ENCODE measurements at regions not wholly inside any gene's neighbourhood (a gene's known extent, or its start where the extent isn't known, plus 50 kb on each side); places are given as distances from the start of the nearest gene placed in this dataset.

GRCh38 chr7:3201937-3202710, 98.9 kb upstream of the SDK1 start:
- Histone ChIP-seq H3K9me3 (ENCODE audit: control insufficient read depth, insufficient read depth, low read length) (no peaks in the 10 kb centered on the region), H3K4me2 (ENCODE audit: low read length) (no peak overlapping the region), H3K27ac (ENCODE audit: low read depth, low read length) (no peak overlapping the region), H3K27me3 (ENCODE audit: control insufficient read depth, low read length) (peaks cover 4% of the 10 kb centered on the region), H3K36me3 (ENCODE audit: control insufficient read depth, low read length) (no peaks in the 10 kb centered on the region), H4K20me1 (ENCODE audit: control insufficient read depth, insufficient read depth, low read depth, low read length) (no peaks in the 10 kb centered on the region), H3K4me3 (ENCODE audit: low read length) (no peak overlapping the region), H3K79me2 (ENCODE audit: control insufficient read depth, low read length) (no peaks in the 10 kb centered on the region), H3F3A (ENCODE audit: control insufficient read depth, insufficient read depth) (no peaks in the 10 kb centered on the region), H3K9me2 (replicated peaks; ENCODE audit: control insufficient read depth, low read length) (no peaks in the 10 kb centered on the region), H3K4me1 (ENCODE audit: control insufficient read depth, low read length) (no peaks in the 10 kb centered on the region)
- TF ChIP-seq CTCF (IDR thresholded peaks at IDR 0.05; ENCODE audit: low read depth, low read length, poor library complexity, severe bottlenecking): no peak
- no peak for TF ChIP-seq EZH2phosphoT487 (IDR thresholded peaks at IDR 0.05; ENCODE audit: borderline replicate concordance, low read length)

DNA sequence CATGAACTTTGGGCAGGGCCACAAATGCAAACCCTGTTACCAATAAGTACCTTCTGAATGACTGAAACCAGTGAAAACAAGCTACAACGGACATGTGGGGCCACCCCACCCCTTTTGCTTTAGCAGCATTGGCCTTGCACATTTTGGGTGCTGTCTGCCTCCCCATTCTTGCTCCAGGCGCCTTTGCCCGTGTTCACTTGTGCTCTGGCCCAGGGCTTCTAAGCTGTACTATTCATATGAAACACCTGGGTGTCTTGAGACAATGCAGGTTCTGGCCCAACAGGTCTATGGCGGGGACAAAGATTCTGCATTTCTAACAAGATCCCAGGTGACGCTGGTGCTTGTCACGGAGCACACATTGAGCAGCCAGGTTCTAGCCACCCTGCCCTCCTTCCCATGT, 96.5 kb upstream of the SDK1 start:
- no peak overlapping the region for H3K4me3 ChIP-seq (ENCODE audit: low read length)
- no peak overlapping the region for H3K27ac ChIP-seq (ENCODE audit: low read depth, low read length)
- no peaks in the 10 kb centered on the region for H3F3A ChIP-seq (ENCODE audit: control insufficient read depth, insufficient read depth)
- no peak overlapping the region for H3K4me2 ChIP-seq (ENCODE audit: low read length)
- no peaks in the 10 kb centered on the region for H3K9me2 ChIP-seq (replicated peaks; ENCODE audit: control insufficient read depth, low read length)
- no peaks in the 10 kb centered on the region for H3K9me3 ChIP-seq (ENCODE audit: control insufficient read depth, insufficient read depth, low read length)
- H3K79me2 ChIP-seq (ENCODE audit: control insufficient read depth, low read length): no peaks in the 10 kb centered on the region
- H3K4me1 ChIP-seq (ENCODE audit: control insufficient read depth, low read length): no peaks in the 10 kb centered on the region
- H3K36me3 ChIP-seq (ENCODE audit: control insufficient read depth, low read length): no peaks in the 10 kb centered on the region
- no peaks in the 10 kb centered on the region for H4K20me1 ChIP-seq (ENCODE audit: control insufficient read depth, insufficient read depth, low read depth, low read length)
- TF ChIP-seq EZH2phosphoT487 (IDR thresholded peaks at IDR 0.05; ENCODE audit: borderline replicate concordance, low read length) (no peak), CTCF (IDR thresholded peaks at IDR 0.05; ENCODE audit: low read depth, low read length, poor library complexity, severe bottlenecking) (no peak)
- peaks cover 4% of the 10 kb centered on the region for H3K27me3 ChIP-seq (ENCODE audit: control insufficient read depth, low read length)

DNA sequence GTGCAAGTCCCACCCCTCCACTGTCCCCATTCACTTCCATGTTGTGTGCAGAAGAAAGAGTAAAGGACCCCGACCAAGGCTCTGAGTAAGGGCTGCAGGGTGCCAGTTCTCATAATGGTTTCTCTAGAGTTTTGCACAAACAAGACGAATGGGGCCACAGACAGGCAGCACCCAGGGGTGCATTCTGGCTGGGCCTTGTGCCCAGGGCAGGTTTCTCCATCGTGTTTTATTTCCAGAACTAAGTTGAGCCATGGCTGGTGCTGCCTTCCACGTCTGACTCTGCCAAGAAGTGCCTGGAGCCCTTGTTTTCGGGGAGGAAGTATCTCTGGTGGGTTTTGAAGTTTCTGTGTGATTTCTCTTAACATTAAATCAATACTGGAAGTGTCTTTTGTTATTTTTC, 95.0 kb upstream of the SDK1 start:
- no peak overlapping the region for H3K4me3 ChIP-seq (ENCODE audit: low read length)
- TF ChIP-seq EZH2phosphoT487 (IDR thresholded peaks at IDR 0.05; ENCODE audit: borderline replicate concordance, low read length): no peak
- H4K20me1 ChIP-seq (ENCODE audit: control insufficient read depth, insufficient read depth, low read depth, low read length): no peaks in the 10 kb centered on the region
- no peaks in the 10 kb centered on the region for H3K9me3 ChIP-seq (ENCODE audit: control insufficient read depth, insufficient read depth, low read length)
- H3K4me2 ChIP-seq (ENCODE audit: low read length): no peak overlapping the region
- no peaks in the 10 kb centered on the region for H3F3A ChIP-seq (ENCODE audit: control insufficient read depth, insufficient read depth)
- H3K27me3 ChIP-seq (ENCODE audit: control insufficient read depth, low read length): peaks cover under 1% of the 10 kb centered on the region; the same call in 1 of the 2 replicates
- H3K79me2 ChIP-seq (ENCODE audit: control insufficient read depth, low read length): no peaks in the 10 kb centered on the region
- no peak overlapping the region for H3K27ac ChIP-seq (ENCODE audit: low read depth, low read length)
- H3K36me3 ChIP-seq (ENCODE audit: control insufficient read depth, low read length): no peaks in the 10 kb centered on the region
- H3K4me1 ChIP-seq (ENCODE audit: control insufficient read depth, low read length): no peaks in the 10 kb centered on the region
- no peaks in the 10 kb centered on the region for H3K9me2 ChIP-seq (replicated peaks; ENCODE audit: control insufficient read depth, low read length)

- Histone ChIP-seq H3K36me3 (ENCODE audit: control insufficient read depth, low read length) (no peaks in the 10 kb centered on the region), H3K4me2 (ENCODE audit: low read length) (no peak overlapping the region), H3K9me3 (ENCODE audit: control insufficient read depth, insufficient read depth, low read length) (no peaks in the 10 kb centered on the region), H3K79me2 (ENCODE audit: control insufficient read depth, low read length) (no peaks in the 10 kb centered on the region), H3K4me1 (ENCODE audit: control insufficient read depth, low read length) (no peaks in the 10 kb centered on the region), H3K9me2 (replicated peaks; ENCODE audit: control insufficient read depth, low read length) (no peaks in the 10 kb centered on the region), H3F3A (ENCODE audit: control insufficient read depth, insufficient read depth) (no peaks in the 10 kb centered on the region), H3K27me3 (ENCODE audit: control insufficient read depth, low read length) (no peaks in the 10 kb centered on the region), H3K4me3 (ENCODE audit: low read length) (no peak overlapping the region), H4K20me1 (ENCODE audit: control insufficient read depth, insufficient read depth, low read depth, low read length) (no peaks in the 10 kb centered on the region), H3K27ac (ENCODE audit: low read depth, low read length) (no peak overlapping the region)
- no peak for TF ChIP-seq EZH2phosphoT487 (IDR thresholded peaks at IDR 0.05; ENCODE audit: borderline replicate concordance, low read length)
- no peak for TF ChIP-seq CTCF (IDR thresholded peaks at IDR 0.05; ENCODE audit: low read depth, low read length, poor library complexity, severe bottlenecking)
Measured at GRCh38 chr7:3206771-3207191, 94.3 kb upstream of the SDK1 start.
